ENCODE measurements at regions not wholly inside any gene's neighbourhood (a gene's known extent, or its start where the extent isn't known, plus 50 kb on each side); places are given as distances from the start of the nearest gene placed in this dataset.

DNA sequence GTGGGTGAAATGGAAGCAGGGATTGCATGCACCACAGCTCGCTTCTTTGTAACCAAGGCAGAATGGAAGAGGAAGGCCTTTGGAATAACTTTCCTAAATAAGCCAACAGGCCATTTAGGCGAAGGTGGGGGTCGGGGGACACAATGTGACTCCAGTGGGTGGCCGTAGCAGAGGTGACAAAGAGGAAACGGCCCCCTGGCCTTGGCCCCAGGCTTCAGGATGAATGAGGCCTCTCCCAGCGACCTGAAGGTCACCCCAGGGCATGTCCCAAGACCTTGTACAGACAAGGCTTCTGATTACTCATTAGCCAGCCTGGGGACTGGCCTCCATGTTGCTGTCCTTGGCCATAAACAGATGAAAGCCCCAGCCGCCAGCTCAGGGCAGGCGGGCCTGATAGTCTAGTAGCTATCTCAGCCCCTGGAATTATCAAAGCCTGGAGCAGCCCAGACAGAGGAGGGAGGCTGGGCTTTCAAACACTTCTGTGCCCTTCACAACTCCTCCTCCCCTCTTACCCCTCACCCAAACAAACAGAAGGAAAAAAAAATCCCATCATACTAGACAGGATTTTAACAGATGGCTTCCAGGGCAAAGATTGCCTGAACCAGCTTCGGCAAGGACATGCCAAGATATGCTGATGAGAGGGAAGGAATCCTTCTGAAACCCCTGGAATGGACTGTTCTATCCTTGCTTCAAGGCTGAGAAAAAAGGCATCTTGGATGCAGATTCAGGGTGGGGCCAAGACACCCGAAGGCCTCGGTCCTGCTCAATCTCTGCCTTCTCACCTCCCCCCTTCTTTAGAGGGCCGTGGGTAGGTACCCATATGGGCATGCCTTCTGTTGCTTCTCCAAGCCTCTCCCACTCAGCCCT is 142.3 kb upstream of the PARP11 start:
- no peak for DNase-seq (ENCODE audit: low spot score)

GRCh38 chr12:4014858-4015224 is 141.6 kb upstream of the PARP11 start:
- DNase-seq (ENCODE audit: low spot score) = no peak

DNA sequence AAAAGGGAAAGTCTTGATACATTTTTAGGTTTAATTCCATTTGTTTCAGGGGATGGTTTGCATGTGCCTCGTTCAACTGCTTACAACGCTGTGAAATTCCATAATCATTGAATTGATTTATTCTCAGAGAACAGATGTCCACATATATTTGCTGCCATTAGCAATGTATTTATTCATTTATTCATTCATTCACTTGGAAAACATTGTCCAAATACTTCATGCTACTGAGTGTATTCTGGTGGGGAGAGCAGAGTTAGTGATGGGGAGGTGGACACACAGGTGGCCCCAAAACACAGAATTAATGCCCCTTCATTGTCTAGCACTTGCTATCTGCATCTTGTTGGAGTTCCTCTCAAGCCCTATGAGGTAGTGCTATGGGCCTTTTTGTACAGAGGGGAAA is 141.2 kb upstream of the PARP11 start:
- no peak for DNase-seq (ENCODE audit: low spot score)

DNA sequence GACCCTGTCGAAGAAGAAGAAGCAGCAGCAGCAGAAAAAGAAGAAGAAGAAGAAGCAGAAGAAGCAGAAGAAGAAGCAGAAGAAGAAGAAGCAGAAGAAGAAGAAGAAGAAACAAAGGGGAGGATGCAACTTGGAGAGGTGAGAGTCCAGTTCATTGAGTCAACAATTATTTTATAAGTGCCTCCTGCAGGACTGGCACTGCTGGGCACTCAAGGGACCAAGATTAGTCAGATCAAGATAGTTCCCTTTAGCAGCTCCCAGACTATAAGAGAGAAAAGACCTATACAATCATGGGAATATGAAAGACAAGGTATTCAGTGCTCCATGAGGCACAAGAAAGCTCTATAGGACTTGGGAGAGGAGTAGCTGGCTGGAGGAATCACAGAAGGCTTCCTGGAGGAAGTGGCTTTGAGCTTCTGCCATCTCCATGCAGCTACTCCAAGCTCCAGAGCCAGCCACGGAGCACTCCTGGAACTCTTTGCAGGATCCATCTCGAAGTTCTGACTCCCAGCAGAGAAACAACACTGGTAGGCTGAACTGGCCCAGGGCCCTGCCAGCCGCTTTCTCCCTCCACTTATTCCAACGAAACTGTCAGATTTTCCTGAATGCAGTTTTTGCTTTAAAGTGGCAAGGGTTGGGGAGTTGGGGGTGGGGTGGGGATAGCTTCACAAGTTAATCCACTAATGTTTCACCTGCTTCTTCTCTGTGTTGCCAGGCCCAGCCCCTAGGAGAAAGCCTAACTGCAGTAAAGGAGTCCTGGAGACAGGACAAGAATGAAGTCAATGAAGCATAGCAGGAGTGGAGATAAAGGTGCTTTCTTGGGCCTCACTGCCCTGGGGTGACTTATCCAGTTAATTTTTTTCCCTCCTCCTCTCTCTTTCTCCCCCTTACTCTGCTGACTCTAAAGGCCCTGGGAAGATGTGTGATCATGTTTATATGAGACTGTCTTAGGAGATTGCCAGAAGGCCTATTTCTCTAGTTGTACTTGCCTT is 140.1 kb upstream of the PARP11 start:
- DNase-seq (ENCODE audit: low spot score) = no peak

GRCh38 chr12:4012073-4012472 is 138.9 kb upstream of the PARP11 start:
- DNase-seq (ENCODE audit: low spot score) = no peak

DNA sequence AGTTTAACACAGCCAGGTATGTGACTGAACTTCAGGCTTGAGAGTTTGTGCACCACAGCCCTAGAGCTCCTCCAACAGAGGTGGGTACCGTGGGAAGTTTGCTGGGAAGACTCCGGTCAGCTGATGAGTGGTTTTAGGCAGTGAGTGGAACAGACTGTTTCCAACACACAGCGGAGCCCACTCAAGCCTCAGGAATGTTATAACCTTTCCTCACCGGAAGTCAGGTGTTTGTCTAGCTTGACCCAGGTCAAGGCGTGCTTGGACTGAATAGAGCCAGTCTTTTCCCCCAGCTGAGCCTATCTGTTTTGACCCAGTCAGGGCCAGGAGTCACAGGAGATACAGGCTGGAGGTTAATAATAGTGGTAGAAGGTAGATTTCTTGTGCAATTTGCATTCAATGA is 138.4 kb upstream of the PARP11 start:
- DNase-seq (ENCODE audit: low spot score) = no peak

DNA sequence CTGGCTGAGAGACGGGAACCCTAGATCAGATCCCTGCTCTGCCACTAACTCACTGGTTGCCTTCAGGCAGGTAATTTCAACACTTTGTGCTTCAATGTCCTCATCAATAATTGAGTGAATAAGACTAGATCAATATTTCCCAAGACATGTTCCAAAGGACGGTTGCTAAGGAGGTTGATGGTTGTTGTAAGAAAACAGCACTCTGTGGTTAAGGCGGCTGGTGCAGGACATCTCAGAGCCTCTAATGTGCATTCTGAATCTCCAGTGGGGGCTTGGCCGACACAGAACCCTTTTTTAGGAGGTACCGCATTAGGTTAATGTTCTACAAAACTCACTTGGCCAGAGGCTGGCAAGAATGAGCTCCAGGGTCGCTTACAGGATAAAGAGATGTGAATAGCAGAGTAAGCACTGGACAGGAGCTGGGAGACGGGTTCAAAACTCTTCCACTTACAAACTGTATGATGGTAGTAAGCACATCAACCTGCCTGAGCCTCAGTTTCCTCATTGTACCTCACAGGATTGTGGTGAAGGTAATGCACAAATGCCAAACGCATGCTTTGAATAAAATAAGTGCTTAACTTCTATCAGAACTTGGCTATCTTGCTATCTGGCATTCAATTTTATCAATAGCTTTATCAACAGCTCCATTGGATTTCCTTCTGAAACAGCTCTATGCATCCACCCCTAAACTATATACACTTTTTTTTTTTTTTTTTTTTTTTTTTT is 136.9 kb upstream of the PARP11 start:
- no peak for DNase-seq (ENCODE audit: low spot score)

DNA sequence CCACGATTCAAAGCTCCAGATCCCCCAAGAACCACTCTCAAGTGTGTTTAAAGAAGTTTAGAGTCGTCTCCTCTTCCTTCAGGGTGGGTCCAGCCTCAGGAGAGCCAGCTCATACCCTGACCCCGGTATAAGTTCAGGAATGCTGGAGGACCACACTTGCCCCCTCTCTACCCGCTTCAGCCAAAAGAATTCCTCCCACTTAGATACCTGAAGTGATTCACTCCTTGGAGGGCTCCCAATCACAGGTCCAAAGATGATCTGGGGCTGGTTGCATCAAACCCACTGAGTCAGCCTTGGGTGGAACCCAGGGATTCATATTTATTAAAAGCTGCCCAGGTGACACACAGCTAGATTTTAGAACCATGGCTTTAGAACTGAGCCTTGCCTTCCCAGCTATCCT is 133.5 kb upstream of the PARP11 start:
- DNase-seq (ENCODE audit: low spot score) = no peak

- no peak for DNase-seq (ENCODE audit: low spot score)
Measured at GRCh38 chr12:4005851-4006430, 132.7 kb upstream of the PARP11 start.

DNA sequence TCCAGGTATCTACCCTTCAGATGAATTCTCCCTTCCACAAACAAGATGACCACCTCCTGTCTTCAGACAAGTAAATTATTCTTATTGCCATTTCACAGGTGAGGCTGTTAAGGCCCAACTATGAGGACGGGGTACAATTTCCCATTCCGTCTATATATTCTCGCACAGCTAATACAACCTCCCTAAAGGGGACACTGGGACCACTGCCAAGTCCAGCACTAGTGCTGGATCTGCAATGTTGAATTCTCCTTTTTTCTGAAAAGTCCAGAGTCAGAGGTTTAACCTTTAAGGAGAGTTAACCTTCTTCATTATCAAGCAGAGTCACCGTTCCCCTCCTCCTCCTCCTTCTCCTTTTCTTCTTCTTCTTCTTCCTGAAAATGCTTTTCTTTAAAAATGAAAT is 130.4 kb upstream of the PARP11 start:
- no peak for DNase-seq (ENCODE audit: low spot score)

DNA sequence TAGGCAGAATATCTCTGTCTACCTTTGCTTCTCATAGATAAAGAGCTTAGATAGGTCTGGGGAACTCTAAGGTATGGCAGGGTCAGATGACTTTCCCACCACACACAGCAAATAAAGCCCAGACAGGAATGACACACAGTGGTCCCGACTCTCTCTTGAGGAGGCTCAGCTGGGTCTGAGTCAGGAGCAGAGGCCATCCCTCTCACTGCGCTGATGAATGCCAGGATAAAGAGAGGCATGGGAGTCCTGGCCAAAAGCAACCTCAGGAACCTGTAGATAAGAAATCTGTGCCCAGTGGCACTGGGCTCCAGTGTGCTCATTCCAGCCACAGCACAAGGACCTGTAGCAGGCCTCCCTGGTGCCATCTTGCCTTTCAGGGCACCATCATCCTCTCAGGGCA is 129.4 kb upstream of the PARP11 start:
- no peak for DNase-seq (ENCODE audit: low spot score)

DNA sequence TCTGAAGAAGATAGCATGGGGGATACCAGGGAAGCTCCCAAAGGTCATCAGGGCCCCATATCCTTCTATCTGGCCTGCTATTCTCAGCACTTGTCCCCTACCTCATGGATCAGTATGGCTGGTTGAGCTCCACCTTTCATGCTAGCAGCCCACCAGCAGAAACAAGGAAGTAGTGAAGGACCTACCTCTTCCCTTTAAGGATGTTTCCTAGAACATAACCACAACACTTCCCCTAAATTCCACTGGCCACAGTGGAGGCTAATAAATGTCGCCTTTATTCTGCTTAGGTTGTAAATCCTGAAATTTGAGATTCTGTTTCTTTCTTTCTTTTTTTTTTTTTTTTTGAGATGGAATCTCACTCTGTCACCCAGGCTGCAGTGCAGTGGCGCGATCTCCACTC is 128.6 kb upstream of the PARP11 start:
- DNase-seq (ENCODE audit: low spot score) = no peak

DNA sequence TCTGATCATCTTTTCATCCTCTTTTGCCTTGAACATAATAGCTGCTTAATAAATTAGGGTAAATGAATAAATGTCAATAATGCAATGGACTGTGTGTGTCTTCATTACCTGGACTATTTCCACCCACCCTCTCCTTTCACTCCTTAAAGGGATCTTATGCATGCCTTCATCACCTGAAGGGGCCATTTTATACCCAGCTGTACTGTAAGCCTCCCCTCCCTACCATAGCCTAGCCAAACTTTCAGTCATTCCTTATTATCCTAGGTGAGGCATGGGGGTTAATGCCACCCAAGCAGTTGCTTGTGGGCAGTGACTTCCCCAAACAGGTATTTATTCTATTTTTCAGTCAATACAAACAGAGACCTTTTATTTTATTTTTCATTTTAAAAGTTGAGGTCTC is 127.8 kb upstream of the PARP11 start:
- DNase-seq (ENCODE audit: low spot score) = no peak

DNA sequence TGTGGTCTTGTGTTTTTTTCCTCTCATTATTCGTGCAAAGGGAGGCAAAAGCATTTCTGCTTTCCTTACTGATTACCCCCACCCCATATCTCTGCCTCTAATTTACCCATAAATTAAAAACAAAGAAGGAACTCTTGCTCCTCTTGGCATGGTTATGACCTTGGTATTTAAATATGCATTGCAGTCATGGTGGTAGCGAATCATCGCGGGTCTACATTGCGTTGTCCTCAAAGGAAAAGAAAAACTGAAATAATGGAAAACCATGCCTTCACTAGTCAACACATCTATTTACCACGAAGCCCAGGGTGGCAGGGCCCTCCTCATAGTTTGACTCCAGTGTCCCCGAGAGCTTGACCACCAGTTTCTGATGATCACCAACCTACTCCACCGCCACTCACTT is 126.7 kb upstream of the PARP11 start:
- no peak for DNase-seq (ENCODE audit: low spot score)

GRCh38 chr12:3998968-3999792 is 126.0 kb upstream of the PARP11 start:
- no peak for DNase-seq (ENCODE audit: low spot score)

DNA sequence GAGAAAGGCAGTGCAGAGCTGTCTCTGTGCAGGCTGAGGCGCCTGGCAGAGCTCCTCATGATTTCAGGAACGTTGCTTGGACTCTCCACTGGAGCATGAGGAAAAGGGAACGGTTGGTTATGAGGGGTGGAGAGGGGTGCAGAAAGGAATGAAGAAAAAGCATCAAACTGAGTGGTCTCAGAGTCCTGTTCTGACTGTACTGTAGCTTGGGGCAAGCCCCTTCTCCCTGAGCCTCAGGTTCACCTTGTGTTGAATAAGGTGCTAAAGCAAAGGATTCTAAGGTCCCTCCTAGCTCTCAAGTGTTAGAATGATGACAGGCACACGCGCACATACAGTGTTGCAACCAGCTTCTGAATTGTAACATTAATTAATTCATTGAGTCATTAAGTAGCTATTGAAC is 125.2 kb upstream of the PARP11 start:
- DNase-seq (ENCODE audit: low spot score) = no peak

DNA sequence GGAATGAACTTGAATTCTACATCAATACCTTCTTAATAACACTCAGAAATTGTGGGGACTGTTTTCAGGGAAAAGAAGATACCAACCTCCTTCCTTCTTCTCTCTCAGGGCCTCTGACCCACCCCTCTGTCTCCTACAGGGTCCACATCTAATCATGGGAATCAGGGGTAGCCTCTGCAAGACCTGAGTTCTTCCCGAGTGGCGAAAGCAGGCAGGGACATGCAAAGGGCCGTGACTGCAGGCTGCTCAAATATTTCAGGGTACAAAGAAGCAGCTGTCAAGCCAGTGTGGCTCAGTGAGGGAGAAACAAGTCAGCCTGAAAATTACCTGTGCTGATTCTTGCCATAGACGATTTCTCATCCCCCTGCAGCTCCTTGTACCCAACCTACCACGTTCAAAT is 123.1 kb upstream of the PARP11 start:
- no peak for DNase-seq (ENCODE audit: low spot score)

- no peak for DNase-seq (ENCODE audit: low spot score)
Measured at GRCh38 chr12:3995306-3995705, 122.1 kb upstream of the PARP11 start.

DNA sequence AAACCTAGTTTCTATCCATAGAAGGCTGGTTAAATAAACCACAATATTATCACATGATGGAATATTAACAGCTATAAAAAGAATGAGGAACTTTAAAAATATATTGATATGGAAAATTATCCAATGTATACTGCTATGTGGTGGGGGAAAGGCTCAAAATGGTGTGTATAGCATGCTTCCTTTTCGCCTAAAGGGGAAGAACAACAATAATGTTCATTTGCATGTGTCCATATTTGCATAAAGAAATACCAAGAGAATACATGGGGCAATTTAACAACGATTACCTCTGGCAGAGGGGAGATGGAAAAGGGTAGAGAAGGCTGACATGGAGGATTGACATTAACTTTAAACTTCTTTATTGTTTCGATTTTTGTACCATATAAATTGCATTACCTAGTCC is 121.3 kb upstream of the PARP11 start:
- no peak for DNase-seq (ENCODE audit: low spot score)

DNA sequence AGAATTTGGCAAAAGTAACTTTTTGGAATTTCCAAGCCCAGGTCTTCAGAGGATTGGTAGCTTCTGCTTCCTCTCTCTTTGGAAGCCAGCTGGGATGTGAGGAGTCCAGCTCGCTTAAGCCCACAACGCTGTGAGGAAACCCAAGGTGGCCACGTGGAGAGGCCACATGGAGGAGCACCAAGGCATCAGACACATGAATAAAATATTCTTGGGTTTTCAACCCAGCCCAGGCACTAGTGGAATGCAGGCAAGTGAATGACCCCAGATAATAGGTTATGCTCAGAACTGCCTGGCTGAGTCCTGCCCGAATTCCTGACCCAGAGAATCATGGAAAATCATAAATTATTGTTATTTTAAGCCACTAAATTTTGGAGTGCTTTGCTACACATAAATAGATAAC is 119.7 kb upstream of the PARP11 start:
- no peak for DNase-seq (ENCODE audit: low spot score)
